IMR-90 (cell line): ENCODE measurements at regions not wholly inside any gene's neighbourhood (a gene's known extent, or its start where the extent isn't known, plus 50 kb on each side); places are given as distances from the start of the nearest gene placed in this dataset.

Source experiments
- ATAC-seq: fragments of 200-7000 bp; cut with Tn5 transposase; 2 replicates; pipeline ENCODE4 v1.9.1; 2020; ENCODE audit warnings: low read depth, mild to moderate bottlenecking, moderate library complexity
- BruUV-seq: library from RNA; stranded (reverse); fragments of 400-500 nt; replicated peaks from 2 replicates; lab custom pipeline; 2021; lab: Mats Ljungman, UMichigan
- CTCF ChIA-PET: fragments of 300-600 bp; formaldehyde crosslinking; extraction: SDS; loops from one replicate; lab custom pipeline; 2021; ENCODE audit warnings: antibody characterized with exemption; lab: Yijun Ruan, JAX
- POLR2A ChIA-PET: fragments of 300-600 bp; sonication (Branson Sonifier 250); formaldehyde crosslinking; loops from one replicate; lab custom pipeline; 2022; ENCODE audit warnings: antibody characterized with exemption; ENCODE audit not compliant: unreplicated experiment; lab: Charles Lee
- DNase-seq: peaks from one replicate; pipeline ENCODE4 v3.0.0; 2013
- H2AFZ ChIP-seq: replicated peaks from 2 replicates; pipeline ENCODE3; 2013; ENCODE audit warnings: low read length, mild to moderate bottlenecking; ENCODE audit not compliant: poor library complexity
- H2AK5ac ChIP-seq: 2 replicates; pipeline ENCODE4 v1.6.1; 2013; ENCODE audit warnings: low read depth, low read length, inconsistent platforms
- H2AK9ac ChIP-seq: replicated peaks from 2 replicates; pipeline ENCODE3; 2013; ENCODE audit warnings: mild to moderate bottlenecking, low read depth, low read length, moderate library complexity; ENCODE audit not compliant: poor library complexity
- H2BK120ac ChIP-seq: 2 replicates; pipeline ENCODE4 v1.6.1; 2013; ENCODE audit warnings: low read depth, low read length, inconsistent platforms
- H2BK15ac ChIP-seq: 3 replicates; pipeline ENCODE4 v1.6.1; 2013; ENCODE audit warnings: low read depth, low read length, inconsistent platforms
- H2BK20ac ChIP-seq: 2 replicates; pipeline ENCODE4 v1.6.1; 2013; ENCODE audit warnings: low read depth, mild to moderate bottlenecking, inconsistent platforms, low read length, moderate library complexity
- H2BK5ac ChIP-seq: 2 replicates; pipeline ENCODE4 v1.6.1; 2013; ENCODE audit warnings: mild to moderate bottlenecking, low read depth, low read length, inconsistent platforms; ENCODE audit not compliant: poor library complexity, severe bottlenecking
- H3K14ac ChIP-seq: replicated peaks from 2 replicates; pipeline ENCODE4 v1.6.1; 2013; ENCODE audit warnings: low read depth, low read length, inconsistent platforms
- H3K18ac ChIP-seq: 2 replicates; pipeline ENCODE4 v1.6.1; 2013; ENCODE audit warnings: low read depth, low read length, control low read depth
- H3K23ac ChIP-seq: 2 replicates; pipeline ENCODE4 v1.6.1; 2013; ENCODE audit warnings: low read depth, low read length, inconsistent platforms
- H3K27ac ChIP-seq: 2 replicates; pipeline ENCODE4 v1.5.1; 2013; ENCODE audit warnings: mild to moderate bottlenecking, control low read depth, low read length; ENCODE audit not compliant: insufficient read depth
- H3K27me3 ChIP-seq: 2 replicates; pipeline ENCODE4 v1.6.1; 2013; ENCODE audit warnings: low read length; ENCODE audit not compliant: control insufficient read depth, insufficient read depth
- H3K36me3 ChIP-seq: 2 replicates; pipeline ENCODE4 v1.6.1; 2013; ENCODE audit warnings: low read length, mixed read lengths; ENCODE audit not compliant: control insufficient read depth, insufficient read depth
- H3K4ac ChIP-seq: 2 replicates; pipeline ENCODE4 v1.6.1; 2013; ENCODE audit warnings: low read depth, low read length, inconsistent platforms
- H3K4me1 ChIP-seq: 2 replicates; pipeline ENCODE4 v1.6.1; 2013; ENCODE audit warnings: low read length, mixed read lengths; ENCODE audit not compliant: control insufficient read depth, insufficient read depth
- H3K4me2 ChIP-seq: 2 replicates; pipeline ENCODE4 v1.6.1; 2013; ENCODE audit warnings: low read depth, mild to moderate bottlenecking, control low read depth, low read length, moderate library complexity
- H3K4me3 ChIP-seq: 2 replicates; pipeline ENCODE4 v1.5.1; 2013; ENCODE audit warnings: low read depth, mild to moderate bottlenecking, control low read depth, low read length, moderate library complexity; ENCODE audit not compliant: insufficient read depth
- H3K56ac ChIP-seq: 2 replicates; pipeline ENCODE4 v1.6.1; 2013; ENCODE audit warnings: low read length, inconsistent platforms; ENCODE audit not compliant: insufficient read depth; ENCODE audit errors: extremely low read depth
- H3K79me1 ChIP-seq, 2 experiments: 2 replicates each; pipeline ENCODE4 v1.6.1; 2013; ENCODE audit warnings: low read length in 2 of 2, inconsistent platforms in 1 of 2, low read depth in 1 of 2
- H3K9ac ChIP-seq: 2 replicates; pipeline ENCODE4 v1.6.1; 2013; ENCODE audit warnings: low read depth, low read length, control low read depth
- H3K9me1 ChIP-seq: 2 replicates; pipeline ENCODE4 v1.6.1; 2013; ENCODE audit warnings: low read length, inconsistent platforms; ENCODE audit not compliant: insufficient read depth
- H3K9me3 ChIP-seq: 2 replicates; pipeline ENCODE4 v1.6.1; 2013; ENCODE audit warnings: low read length; ENCODE audit not compliant: control insufficient read depth, insufficient read depth
- H4K20me1 ChIP-seq: 2 replicates; pipeline ENCODE4 v1.6.1; 2013; ENCODE audit warnings: low read length, inconsistent platforms; ENCODE audit not compliant: insufficient read depth
- H4K5ac ChIP-seq: 2 replicates; pipeline ENCODE4 v1.6.1; 2013; ENCODE audit warnings: mild to moderate bottlenecking, low read depth, low read length, control low read depth
- H4K8ac ChIP-seq, 2 experiments: 2 replicates each; pipeline ENCODE4 v1.6.1; 2013; ENCODE audit warnings: low read depth in 2 of 2, low read length in 2 of 2, control low read depth in 1 of 2, inconsistent platforms in 1 of 2
- H4K91ac ChIP-seq: 2 replicates; pipeline ENCODE4 v1.6.1; 2013; ENCODE audit warnings: low read depth, low read length, inconsistent platforms; ENCODE audit not compliant: insufficient read depth
- BHLHE40 ChIP-seq: fragments of 150-350 bp; IDR thresholded peaks from 2 replicates; pipeline ENCODE4 v1.6.1; 2016; ENCODE audit warnings: mild to moderate bottlenecking, low read depth, low read length
- CEBPB ChIP-seq: IDR thresholded peaks from 2 replicates; pipeline ENCODE4 v1.6.1; 2012; ENCODE audit warnings: low read depth, low read length, improper control_type of control experiment
- CHD1 ChIP-seq: IDR thresholded peaks from 2 replicates; pipeline ENCODE4 v1.6.1; 2012; ENCODE audit warnings: low read depth, low read length, improper control_type of control experiment
- FOS ChIP-seq: fragments of 150-350 bp; IDR thresholded peaks from 2 replicates; pipeline ENCODE4 v1.6.1; 2016; ENCODE audit warnings: low read depth, low read length
- MAFK ChIP-seq: IDR thresholded peaks from 2 replicates; pipeline ENCODE4 v1.6.1; 2012; ENCODE audit warnings: low read depth, low read length, improper control_type of control experiment
- MAZ ChIP-seq: IDR thresholded peaks from 2 replicates; pipeline ENCODE4 v1.6.1; 2012; ENCODE audit warnings: low read depth, mild to moderate bottlenecking, low read length, improper control_type of control experiment, moderate library complexity, borderline replicate concordance
- MXI1 ChIP-seq: IDR thresholded peaks from 2 replicates; pipeline ENCODE4 v1.6.1; 2012; ENCODE audit warnings: low read depth, mild to moderate bottlenecking, low read length, moderate library complexity, borderline replicate concordance
- POLR2A ChIP-seq: IDR thresholded peaks from 2 replicates; pipeline ENCODE4 v1.6.1; 2012; ENCODE audit warnings: mild to moderate bottlenecking, low read depth, low read length
- RAD21 ChIP-seq: IDR thresholded peaks from 2 replicates; pipeline ENCODE4 v1.6.1; 2012; ENCODE audit warnings: low read length, improper control_type of control experiment
- RCOR1 ChIP-seq: IDR thresholded peaks from 2 replicates; pipeline ENCODE4 v1.6.1; 2012; ENCODE audit warnings: mild to moderate bottlenecking, low read length, improper control_type of control experiment; ENCODE audit not compliant: insufficient replicate concordance
- RFX5 ChIP-seq: IDR thresholded peaks from 2 replicates; pipeline ENCODE4 v1.8.0; 2012; ENCODE audit warnings: low read depth, mild to moderate bottlenecking, low read length, moderate library complexity
- SMC3 ChIP-seq: fragments of 150-350 bp; IDR thresholded peaks from 2 replicates; pipeline ENCODE4 v1.6.1; 2016; ENCODE audit warnings: low read depth, mild to moderate bottlenecking, antibody characterized with exemption, low read length, moderate library complexity
- WGBS, 2 experiments: methylation state at CpG; one replicate each; pipeline versions ENCODE4 v1.1.5 to v1.1.7; 2013; ENCODE audit warnings: missing lambda C conversion rate in 2 of 2; ENCODE audit not compliant: insufficient read length in 1 of 2; ENCODE audit errors: extremely low coverage in 2 of 2; 5-methylcytosine and 5-hydroxymethylcytosine counted together
- dilution Hi-C: fragments of 300-500 bp; cut with HindIII; formaldehyde crosslinking; loops from one replicate; pipeline ENCODE4 v1.14.3; 2018; ENCODE audit warnings: low sequenced_read_pairs; ENCODE audit not compliant: unreplicated experiment
- in situ Hi-C: fragments of 300-500 bp; cut with MboI; formaldehyde crosslinking; loops from 3 replicates; pipeline ENCODE4 v1.14.3; 2019; ENCODE audit warnings: low sequenced_read_pairs, inconsistent platforms, mixed read lengths
- intact Hi-C: fragments of 100-400 bp; cut with micrococcal nuclease; formaldehyde crosslinking; loops from 2 replicates; pipeline ENCODE4 v1.10.0; 2022
- TF ChIP-seq, protein P1 (sequence below): fragments of 150-350 bp; IDR thresholded peaks from 2 replicates; pipeline ENCODE4 v1.6.1; 2017; ENCODE audit warnings: mild to moderate bottlenecking, antibody characterized with exemption, low read length, low read depth
- TF ChIP-seq, protein P2 (sequence below): conservative IDR thresholded peaks from 2 replicates; pipeline ENCODE4 v1.5.1; 2012; ENCODE audit warnings: mild to moderate bottlenecking, low read depth, low read length, improper control_type of control experiment
- TF ChIP-seq, protein P3 (sequence below): fragments of 150-350 bp; IDR thresholded peaks from 2 replicates; pipeline ENCODE4 v1.6.1; 2016; ENCODE audit warnings: low read depth, mild to moderate bottlenecking, low read length, moderate library complexity, borderline replicate concordance

DNA sequence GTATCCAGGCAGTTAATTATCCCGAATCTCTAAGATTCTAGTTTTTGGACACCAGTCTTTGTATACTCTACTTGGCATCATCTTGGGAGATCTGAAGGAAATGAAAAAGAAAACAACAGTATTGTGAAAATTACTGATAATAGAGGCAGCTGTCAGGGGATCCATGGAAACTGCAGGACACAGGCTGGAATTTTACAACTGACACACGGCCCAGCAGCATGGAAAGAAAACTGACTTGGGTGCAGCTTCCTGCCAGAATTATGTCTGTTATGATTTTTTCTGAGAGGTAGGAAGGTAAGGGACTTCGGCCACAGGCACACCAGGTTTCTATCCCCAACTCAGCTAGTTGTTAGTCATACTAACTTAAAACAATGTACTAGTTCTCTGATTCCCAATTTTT lies 57.7 kb upstream of the ERBB4 start:
- no peak overlapping the region for H3K14ac ChIP-seq
- no peak overlapping the region for H2BK5ac ChIP-seq
- POLR2A ChIA-PET, result no interaction called here
- no peaks in the 10 kb centered on the region for H3K9me1 ChIP-seq
- no peak overlapping the region for H3K4me3 ChIP-seq
- no peak overlapping the region for H2AK9ac ChIP-seq
- DNase-seq (no peak), ATAC-seq (no peak)
- no peak overlapping the region for H3K9ac ChIP-seq
- no TSS peak for BruUV-seq
- H3K9me3 ChIP-seq, result no peaks in the 10 kb centered on the region
- no peak overlapping the region for H3K4ac ChIP-seq
- H4K91ac ChIP-seq, result no peak overlapping the region
- TF ChIP-seq POLR2A (no peak), MXI1 (no peak), RFX5 (no peak), CHD1 (no peak), CEBPB (no peak), MAZ (no peak), FOS (no peak), RCOR1 (no peak), MAFK (no peak), RAD21 (no peak), BHLHE40 (no peak), SMC3 (no peak)
- TF ChIP-seq, protein P1, sequence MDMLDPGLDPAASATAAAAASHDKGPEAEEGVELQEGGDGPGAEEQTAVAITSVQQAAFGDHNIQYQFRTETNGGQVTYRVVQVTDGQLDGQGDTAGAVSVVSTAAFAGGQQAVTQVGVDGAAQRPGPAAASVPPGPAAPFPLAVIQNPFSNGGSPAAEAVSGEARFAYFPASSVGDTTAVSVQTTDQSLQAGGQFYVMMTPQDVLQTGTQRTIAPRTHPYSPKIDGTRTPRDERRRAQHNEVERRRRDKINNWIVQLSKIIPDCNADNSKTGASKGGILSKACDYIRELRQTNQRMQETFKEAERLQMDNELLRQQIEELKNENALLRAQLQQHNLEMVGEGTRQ, result no peak
- TF ChIP-seq, protein P2, sequence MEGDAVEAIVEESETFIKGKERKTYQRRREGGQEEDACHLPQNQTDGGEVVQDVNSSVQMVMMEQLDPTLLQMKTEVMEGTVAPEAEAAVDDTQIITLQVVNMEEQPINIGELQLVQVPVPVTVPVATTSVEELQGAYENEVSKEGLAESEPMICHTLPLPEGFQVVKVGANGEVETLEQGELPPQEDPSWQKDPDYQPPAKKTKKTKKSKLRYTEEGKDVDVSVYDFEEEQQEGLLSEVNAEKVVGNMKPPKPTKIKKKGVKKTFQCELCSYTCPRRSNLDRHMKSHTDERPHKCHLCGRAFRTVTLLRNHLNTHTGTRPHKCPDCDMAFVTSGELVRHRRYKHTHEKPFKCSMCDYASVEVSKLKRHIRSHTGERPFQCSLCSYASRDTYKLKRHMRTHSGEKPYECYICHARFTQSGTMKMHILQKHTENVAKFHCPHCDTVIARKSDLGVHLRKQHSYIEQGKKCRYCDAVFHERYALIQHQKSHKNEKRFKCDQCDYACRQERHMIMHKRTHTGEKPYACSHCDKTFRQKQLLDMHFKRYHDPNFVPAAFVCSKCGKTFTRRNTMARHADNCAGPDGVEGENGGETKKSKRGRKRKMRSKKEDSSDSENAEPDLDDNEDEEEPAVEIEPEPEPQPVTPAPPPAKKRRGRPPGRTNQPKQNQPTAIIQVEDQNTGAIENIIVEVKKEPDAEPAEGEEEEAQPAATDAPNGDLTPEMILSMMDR, result no peak
- TF ChIP-seq, protein P3, sequence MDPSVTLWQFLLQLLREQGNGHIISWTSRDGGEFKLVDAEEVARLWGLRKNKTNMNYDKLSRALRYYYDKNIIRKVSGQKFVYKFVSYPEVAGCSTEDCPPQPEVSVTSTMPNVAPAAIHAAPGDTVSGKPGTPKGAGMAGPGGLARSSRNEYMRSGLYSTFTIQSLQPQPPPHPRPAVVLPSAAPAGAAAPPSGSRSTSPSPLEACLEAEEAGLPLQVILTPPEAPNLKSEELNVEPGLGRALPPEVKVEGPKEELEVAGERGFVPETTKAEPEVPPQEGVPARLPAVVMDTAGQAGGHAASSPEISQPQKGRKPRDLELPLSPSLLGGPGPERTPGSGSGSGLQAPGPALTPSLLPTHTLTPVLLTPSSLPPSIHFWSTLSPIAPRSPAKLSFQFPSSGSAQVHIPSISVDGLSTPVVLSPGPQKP, result no peak
- no peak overlapping the region for H2BK120ac ChIP-seq
- no peaks in the 10 kb centered on the region for H3K79me1 ChIP-seq
- H3K27ac ChIP-seq, result no peak overlapping the region
- H3K56ac ChIP-seq, result no peak overlapping the region
- H3K27me3 ChIP-seq, result no peaks in the 10 kb centered on the region
- no peak overlapping the region for H2BK15ac ChIP-seq
- H3K23ac ChIP-seq, result no peak overlapping the region
- CTCF ChIA-PET, result no interaction called here
- H4K5ac ChIP-seq, result no peak overlapping the region
- H2AK5ac ChIP-seq, result no peak overlapping the region
- H2BK20ac ChIP-seq, result no peak overlapping the region
- no peak overlapping the region for H2AFZ ChIP-seq
- no peaks in the 10 kb centered on the region for H4K20me1 ChIP-seq
- no peak overlapping the region for H3K18ac ChIP-seq
- 0 out of 4 replicates have a peak overlapping the region, but pooled peaks of 1 of the 2 experiments have one; percentile 23 for H4K8ac ChIP-seq
- intact Hi-C loops, result loop anchor here (10.0 kb wide), 1 partner anchor 179 kb away; no protein-coding TSS in a partner anchor
- in situ Hi-C loops, result no loop called here
- no peak overlapping the region for H3K4me2 ChIP-seq
- H3K4me1 ChIP-seq, result no peaks in the 10 kb centered on the region
- H3K36me3 ChIP-seq, result no peaks in the 10 kb centered on the region
- WGBS, 2 experiments, result no CpG with 5 or more reads among the region's 3 CpGs
- dilution Hi-C loops, result no loop called here
